ENCODE measurements at regions not wholly inside any gene's neighbourhood (a gene's known extent, or its start where the extent isn't known, plus 50 kb on each side); places are given as distances from the start of the nearest gene placed in this dataset.

DNA sequence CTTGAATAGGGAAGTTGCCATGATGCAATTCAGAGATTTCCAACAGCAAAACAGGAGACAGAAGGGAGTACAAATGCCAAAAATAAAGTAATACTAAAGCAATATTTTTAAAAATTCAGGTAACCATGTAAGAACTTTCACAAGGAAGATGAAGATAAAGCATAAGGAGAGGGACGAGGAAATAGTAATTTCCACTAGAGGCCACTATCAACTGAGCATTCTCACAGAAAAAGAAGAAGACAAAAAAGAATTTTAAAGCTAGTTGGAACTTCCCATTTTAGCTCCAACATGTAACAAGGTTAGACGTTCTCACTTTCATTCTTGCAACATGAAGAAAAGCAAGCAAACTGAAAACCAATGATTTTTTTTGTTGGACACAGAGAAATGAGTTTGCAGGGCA lies 779.9 kb upstream of the CDH6 start:
- Histone ChIP-seq H3K36me3 (replicated peaks in 1 of 2; ENCODE audit: control insufficient read depth in 1 of 2, insufficient read depth in 2 of 2, low read length in 1 of 2) (no peaks in the 10 kb centered on the region), H3K4me2 (no peak overlapping the region), H2AFZ (ENCODE audit: low read depth) (no peak overlapping the region), H3K27ac (ENCODE audit: low read depth in 2 of 2, low read length in 1 of 2) (no peak overlapping the region), H4K20me1 (ENCODE audit: insufficient read depth) (no peaks in the 10 kb centered on the region), H3K9ac (no peak overlapping the region), H3K9me3 (no peaks in the 10 kb centered on the region), H3K27me3 (ENCODE audit: insufficient read depth) (no peaks in the 10 kb centered on the region), H3K4me1 (ENCODE audit: control insufficient read depth in 1 of 2, insufficient read depth in 2 of 2, low read depth in 1 of 2, low read length in 1 of 2) (no peaks in the 10 kb centered on the region), H3K9me2 (no peaks in the 10 kb centered on the region), H3K4me3 (ENCODE audit: low read depth in 2 of 2, low read length in 1 of 2) (no peak overlapping the region), H3K79me2 (ENCODE audit: insufficient read depth) (no peaks in the 10 kb centered on the region), H3F3A (replicated peaks; ENCODE audit: insufficient read depth) (no peaks in the 10 kb centered on the region)
- POLR2A ChIA-PET = no interaction called here
- no peak for DNase-seq
- CTCF ChIA-PET = interaction anchor here (1.7 kb wide), 1 partner anchor 12 kb away, joined by 4 read pairs; no protein-coding TSS in a partner anchor
- 5% methylated on average over 2 of the region's 2 CpGs for WGBS (ENCODE audit: low lambda C conversion rate)
- no peak for TF ChIP-seq TCF12 (IDR thresholded peaks at IDR 0.05)

DNA sequence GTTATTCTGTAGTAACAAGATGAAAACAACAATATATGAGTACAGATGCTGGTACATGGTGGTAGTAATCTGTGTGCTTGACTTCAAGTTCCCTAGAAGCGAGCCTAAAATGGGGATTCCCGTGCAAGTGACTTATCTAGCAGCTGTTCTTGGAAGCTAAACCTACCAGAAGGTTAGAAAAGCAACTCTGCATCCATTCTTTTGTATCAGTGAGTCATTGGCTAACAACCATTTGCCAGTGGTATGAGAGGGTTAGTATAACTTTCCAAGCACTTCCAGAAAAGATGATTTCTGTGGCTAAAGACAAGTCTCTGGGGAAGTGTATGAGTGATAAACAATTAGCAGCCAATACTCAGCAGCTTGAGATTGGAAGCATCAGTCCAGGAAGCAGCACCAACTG lies 787.7 kb upstream of the CDH6 start:
- H3K9me3 ChIP-seq = no peaks in the 10 kb centered on the region
- H4K20me1 ChIP-seq (ENCODE audit: insufficient read depth) = no peaks in the 10 kb centered on the region
- H3K27ac ChIP-seq (ENCODE audit: low read depth in 2 of 2, low read length in 1 of 2) = no peak overlapping the region
- no peak overlapping the region for H3K4me2 ChIP-seq
- H2AFZ ChIP-seq (ENCODE audit: low read depth) = no peak overlapping the region
- H3K4me1 ChIP-seq (ENCODE audit: control insufficient read depth in 1 of 2, insufficient read depth in 2 of 2, low read depth in 1 of 2, low read length in 1 of 2) = no peaks in the 10 kb centered on the region
- H3K9me2 ChIP-seq = no peaks in the 10 kb centered on the region
- no peak overlapping the region for H3K4me3 ChIP-seq (ENCODE audit: low read depth in 2 of 2, low read length in 1 of 2)
- H3K36me3 ChIP-seq (replicated peaks in 1 of 2; ENCODE audit: control insufficient read depth in 1 of 2, insufficient read depth in 2 of 2, low read length in 1 of 2) = no peaks in the 10 kb centered on the region
- CTCF ChIA-PET = no interaction called here
- H3K27me3 ChIP-seq (ENCODE audit: insufficient read depth) = 0 out of 2 replicates have a peak, but pooled peaks cover 4% of the 10 kb centered on the region
- H3K9ac ChIP-seq = no peak overlapping the region
- no peaks in the 10 kb centered on the region for H3K79me2 ChIP-seq (ENCODE audit: insufficient read depth)
- no peaks in the 10 kb centered on the region for H3F3A ChIP-seq (replicated peaks; ENCODE audit: insufficient read depth)
- no peak for TF ChIP-seq RCOR1 (IDR thresholded peaks at IDR 0.05; ENCODE audit: low read length)
- TF ChIP-seq, protein P1, sequence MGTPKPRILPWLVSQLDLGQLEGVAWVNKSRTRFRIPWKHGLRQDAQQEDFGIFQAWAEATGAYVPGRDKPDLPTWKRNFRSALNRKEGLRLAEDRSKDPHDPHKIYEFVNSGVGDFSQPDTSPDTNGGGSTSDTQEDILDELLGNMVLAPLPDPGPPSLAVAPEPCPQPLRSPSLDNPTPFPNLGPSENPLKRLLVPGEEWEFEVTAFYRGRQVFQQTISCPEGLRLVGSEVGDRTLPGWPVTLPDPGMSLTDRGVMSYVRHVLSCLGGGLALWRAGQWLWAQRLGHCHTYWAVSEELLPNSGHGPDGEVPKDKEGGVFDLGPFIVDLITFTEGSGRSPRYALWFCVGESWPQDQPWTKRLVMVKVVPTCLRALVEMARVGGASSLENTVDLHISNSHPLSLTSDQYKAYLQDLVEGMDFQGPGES (IDR thresholded peaks at IDR 0.05; ENCODE audit: low read depth, low read length) = no peak
- TF ChIP-seq RXRA (IDR thresholded peaks at IDR 0.05; ENCODE audit: borderline replicate concordance, low read depth) = no peak
- no peak for TF ChIP-seq GABPA (IDR thresholded peaks at IDR 0.05; ENCODE audit: low read depth)
- no peak for TF ChIP-seq TEAD4 (IDR thresholded peaks at IDR 0.05; ENCODE audit: borderline replicate concordance, insufficient read depth)
- TF ChIP-seq, protein P2, sequence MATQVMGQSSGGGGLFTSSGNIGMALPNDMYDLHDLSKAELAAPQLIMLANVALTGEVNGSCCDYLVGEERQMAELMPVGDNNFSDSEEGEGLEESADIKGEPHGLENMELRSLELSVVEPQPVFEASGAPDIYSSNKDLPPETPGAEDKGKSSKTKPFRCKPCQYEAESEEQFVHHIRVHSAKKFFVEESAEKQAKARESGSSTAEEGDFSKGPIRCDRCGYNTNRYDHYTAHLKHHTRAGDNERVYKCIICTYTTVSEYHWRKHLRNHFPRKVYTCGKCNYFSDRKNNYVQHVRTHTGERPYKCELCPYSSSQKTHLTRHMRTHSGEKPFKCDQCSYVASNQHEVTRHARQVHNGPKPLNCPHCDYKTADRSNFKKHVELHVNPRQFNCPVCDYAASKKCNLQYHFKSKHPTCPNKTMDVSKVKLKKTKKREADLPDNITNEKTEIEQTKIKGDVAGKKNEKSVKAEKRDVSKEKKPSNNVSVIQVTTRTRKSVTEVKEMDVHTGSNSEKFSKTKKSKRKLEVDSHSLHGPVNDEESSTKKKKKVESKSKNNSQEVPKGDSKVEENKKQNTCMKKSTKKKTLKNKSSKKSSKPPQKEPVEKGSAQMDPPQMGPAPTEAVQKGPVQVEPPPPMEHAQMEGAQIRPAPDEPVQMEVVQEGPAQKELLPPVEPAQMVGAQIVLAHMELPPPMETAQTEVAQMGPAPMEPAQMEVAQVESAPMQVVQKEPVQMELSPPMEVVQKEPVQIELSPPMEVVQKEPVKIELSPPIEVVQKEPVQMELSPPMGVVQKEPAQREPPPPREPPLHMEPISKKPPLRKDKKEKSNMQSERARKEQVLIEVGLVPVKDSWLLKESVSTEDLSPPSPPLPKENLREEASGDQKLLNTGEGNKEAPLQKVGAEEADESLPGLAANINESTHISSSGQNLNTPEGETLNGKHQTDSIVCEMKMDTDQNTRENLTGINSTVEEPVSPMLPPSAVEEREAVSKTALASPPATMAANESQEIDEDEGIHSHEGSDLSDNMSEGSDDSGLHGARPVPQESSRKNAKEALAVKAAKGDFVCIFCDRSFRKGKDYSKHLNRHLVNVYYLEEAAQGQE (IDR thresholded peaks at IDR 0.05; ENCODE audit: low read depth, low read length) = no peak
- no peak for TF ChIP-seq SIN3A (IDR thresholded peaks at IDR 0.05; ENCODE audit: borderline replicate concordance, low read depth, low read length)
- TF ChIP-seq, protein P3, sequence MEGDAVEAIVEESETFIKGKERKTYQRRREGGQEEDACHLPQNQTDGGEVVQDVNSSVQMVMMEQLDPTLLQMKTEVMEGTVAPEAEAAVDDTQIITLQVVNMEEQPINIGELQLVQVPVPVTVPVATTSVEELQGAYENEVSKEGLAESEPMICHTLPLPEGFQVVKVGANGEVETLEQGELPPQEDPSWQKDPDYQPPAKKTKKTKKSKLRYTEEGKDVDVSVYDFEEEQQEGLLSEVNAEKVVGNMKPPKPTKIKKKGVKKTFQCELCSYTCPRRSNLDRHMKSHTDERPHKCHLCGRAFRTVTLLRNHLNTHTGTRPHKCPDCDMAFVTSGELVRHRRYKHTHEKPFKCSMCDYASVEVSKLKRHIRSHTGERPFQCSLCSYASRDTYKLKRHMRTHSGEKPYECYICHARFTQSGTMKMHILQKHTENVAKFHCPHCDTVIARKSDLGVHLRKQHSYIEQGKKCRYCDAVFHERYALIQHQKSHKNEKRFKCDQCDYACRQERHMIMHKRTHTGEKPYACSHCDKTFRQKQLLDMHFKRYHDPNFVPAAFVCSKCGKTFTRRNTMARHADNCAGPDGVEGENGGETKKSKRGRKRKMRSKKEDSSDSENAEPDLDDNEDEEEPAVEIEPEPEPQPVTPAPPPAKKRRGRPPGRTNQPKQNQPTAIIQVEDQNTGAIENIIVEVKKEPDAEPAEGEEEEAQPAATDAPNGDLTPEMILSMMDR (IDR thresholded peaks at IDR 0.05) = no peak
- TF ChIP-seq, protein P4, sequence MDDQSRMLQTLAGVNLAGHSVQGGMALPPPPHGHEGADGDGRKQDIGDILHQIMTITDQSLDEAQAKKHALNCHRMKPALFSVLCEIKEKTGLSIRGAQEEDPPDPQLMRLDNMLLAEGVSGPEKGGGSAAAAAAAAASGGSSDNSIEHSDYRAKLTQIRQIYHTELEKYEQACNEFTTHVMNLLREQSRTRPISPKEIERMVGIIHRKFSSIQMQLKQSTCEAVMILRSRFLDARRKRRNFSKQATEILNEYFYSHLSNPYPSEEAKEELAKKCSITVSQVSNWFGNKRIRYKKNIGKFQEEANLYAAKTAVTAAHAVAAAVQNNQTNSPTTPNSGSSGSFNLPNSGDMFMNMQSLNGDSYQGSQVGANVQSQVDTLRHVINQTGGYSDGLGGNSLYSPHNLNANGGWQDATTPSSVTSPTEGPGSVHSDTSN (IDR thresholded peaks at IDR 0.05) = no peak
- TF ChIP-seq, protein P5, sequence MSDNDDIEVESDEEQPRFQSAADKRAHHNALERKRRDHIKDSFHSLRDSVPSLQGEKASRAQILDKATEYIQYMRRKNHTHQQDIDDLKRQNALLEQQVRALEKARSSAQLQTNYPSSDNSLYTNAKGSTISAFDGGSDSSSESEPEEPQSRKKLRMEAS (IDR thresholded peaks at IDR 0.05; ENCODE audit: low read depth) = no peak
- no peak for TF ChIP-seq JUND (IDR thresholded peaks at IDR 0.05)
- no peak for TF ChIP-seq EP300 (IDR thresholded peaks at IDR 0.05; ENCODE audit: borderline replicate concordance in 1 of 2, low read depth in 1 of 2, low read length in 1 of 2)
- TF ChIP-seq NRF1 (IDR thresholded peaks at IDR 0.05; ENCODE audit: low read depth, low read length) = no peak
- no peak for DNase-seq
- POLR2A ChIA-PET = no interaction called here
- 0% methylated on average over 2 of the region's 2 CpGs for whole genome bisulfite sequencing (ENCODE audit: low lambda C conversion rate)

Measured in SK-N-SH (cell line).